Astrocyte (in vitro differentiated cells and primary cell): ENCODE measurements at regions not wholly inside any gene's neighbourhood (a gene's known extent, or its start where the extent isn't known, plus 50 kb on each side); places are given as distances from the start of the nearest gene placed in this dataset.

ENCODE experiments used
- CTCF ChIP-seq: IDR thresholded peaks from 2 replicates; pipeline ENCODE4 v1.5.1; 2011; ENCODE audit warnings: low read depth, mild to moderate bottlenecking, inconsistent platforms, low read length, moderate library complexity; ENCODE audit not compliant: insufficient read depth
- EZH2 ChIP-seq: IDR thresholded peaks from 2 replicates; pipeline ENCODE4 v1.6.1; 2012; ENCODE audit warnings: mild to moderate bottlenecking, low read length, inconsistent platforms; ENCODE audit not compliant: insufficient read depth

GRCh38 chr1:8200317-8201115 lies 117.4 kb upstream of the SLC45A1 start:
- TF ChIP-seq CTCF (no peak), EZH2 (no peak)
